Sigmoid colon (tissue), 6 donors: ENCODE measurements at regions not wholly inside any gene's neighbourhood (a gene's known extent, or its start where the extent isn't known, plus 50 kb on each side); places are given as distances from the start of the nearest gene placed in this dataset.

Experiments used
- DNase-seq: peaks from one replicate; pipeline ENCODE4 v3.0.0-alpha.2; 2019
- H3K27ac ChIP-seq, 4 donors: fragments of 200-600 bp; sonication (generic); one replicate each; pipeline ENCODE4 v1.5.1; 2016 to 2019; ENCODE audit warnings: mild to moderate bottlenecking in 1 of 4
- H3K27me3 ChIP-seq, 3 donors: fragments of 200-600 bp; sonication (generic); one replicate each; pipeline ENCODE4 v1.5.1; 2019; ENCODE audit warnings: mild to moderate bottlenecking in 1 of 3
- H3K36me3 ChIP-seq, 4 donors: fragments of 200-600 bp; sonication (generic); one replicate each; pipeline ENCODE4 v1.5.1; 2016 to 2019
- H3K4me1 ChIP-seq, 4 donors: fragments of 200-600 bp; sonication (generic); one replicate each; pipeline ENCODE4 v1.5.1; 2017 to 2019
- H3K4me3 ChIP-seq, 4 donors: fragments of 200-600 bp; sonication (generic); one replicate each; pipeline ENCODE4 v1.5.1; 2017 to 2019; ENCODE audit warnings: mild to moderate bottlenecking in 2 of 4, moderate library complexity in 1 of 4
- H3K9me3 ChIP-seq, 4 donors: fragments of 200-600 bp in 3 of 4; sonication (generic) in 3 of 4; one replicate each; pipeline versions ENCODE4 v1.5.1 to v1.6.1; 2013 to 2019
- EP300 ChIP-seq, 4 donors: sonication (generic); formaldehyde crosslinking; IDR thresholded peaks; one replicate each; pipeline ENCODE4 v1.6.1; 2017; ENCODE audit warnings: antibody characterized with exemption in 4 of 4
- POLR2A ChIP-seq, 2 donors: fragments of 450-650 bp; IDR thresholded peaks; one replicate each; pipeline ENCODE4 v1.6.1; 2016; ENCODE audit warnings: antibody characterized with exemption in 2 of 2, mild to moderate bottlenecking in 2 of 2, moderate library complexity in 2 of 2
- POLR2AphosphoS5 ChIP-seq, 4 donors: sonication (generic); formaldehyde crosslinking; IDR thresholded peaks; one replicate each; pipeline ENCODE4 v1.6.1; 2017; ENCODE audit warnings: antibody characterized with exemption in 4 of 4
- WGBS, 2 donors: extraction: QIAGEN DNeasy Blood & Tissue Kit; methylation state at CpG; one replicate each; pipeline ENCODE4 v1.1.7; 2013; 5-methylcytosine and 5-hydroxymethylcytosine counted together
- intact Hi-C: fragments of 100-400 bp; cut with DNase I; formaldehyde crosslinking; loops from one replicate; pipeline ENCODE4 v1.15.1; 2023
- TF ChIP-seq, protein P1 (sequence below), 4 experiments: fragments of 450-650 bp in 3 of 4; fragments of 200-600 bp in 1 of 4; IDR thresholded peaks; one replicate each; pipeline ENCODE4 v1.5.1; 2016 to 2019; ENCODE audit warnings: antibody characterized with exemption in 4 of 4, mild to moderate bottlenecking in 3 of 4, moderate library complexity in 2 of 4
- donor health status: healthy with polysubstance abuse.
- donor health status: healthy.

GRCh38 chr16:5715155-5715554, 617.6 kb upstream of the EEF2KMT start:
- H3K36me3 ChIP-seq: no peaks in the 10 kb centered on the region
- H3K4me1 ChIP-seq: no peaks in the 10 kb centered on the region
- no peak for DNase-seq
- no peak overlapping the region for H3K27ac ChIP-seq
- no peak overlapping the region for H3K4me3 ChIP-seq
- H3K9me3 ChIP-seq: no peaks in the 10 kb centered on the region
- intact Hi-C loops: no loop called here
- no peak for TF ChIP-seq POLR2A (IDR thresholded peaks at IDR 0.05)
- TF ChIP-seq POLR2AphosphoS5 (IDR thresholded peaks at IDR 0.05): no peak
- TF ChIP-seq EP300 (IDR thresholded peaks at IDR 0.05): no peak
- H3K27me3 ChIP-seq: no peaks in the 10 kb centered on the region
- 76 to 89% methylated on average over 2 of the region's 2 CpGs for WGBS, 2 donors

DNA sequence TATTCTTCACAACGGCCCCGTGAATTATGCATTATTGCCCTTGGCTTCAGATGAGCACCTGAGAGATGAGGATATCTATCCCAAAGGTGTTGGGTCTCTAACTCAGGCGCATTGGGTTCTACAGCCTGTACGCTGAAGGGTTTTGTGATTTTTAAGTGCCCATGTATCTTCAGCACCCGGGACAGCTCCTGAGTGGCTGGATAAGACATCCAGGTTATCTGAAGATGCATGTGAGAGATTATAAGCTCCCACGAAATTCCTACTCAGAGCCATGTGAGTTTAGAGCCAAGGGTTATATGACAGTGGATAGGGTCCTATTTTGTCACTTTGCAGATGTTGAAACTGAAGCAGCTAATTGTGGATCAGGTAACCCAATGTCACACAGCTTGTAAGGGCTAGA, 612.3 kb upstream of the EEF2KMT start:
- no peaks in the 10 kb centered on the region for H3K36me3 ChIP-seq
- H3K27ac ChIP-seq: no peak overlapping the region
- H3K4me3 ChIP-seq: no peak overlapping the region
- no peaks in the 10 kb centered on the region for H3K9me3 ChIP-seq
- TF ChIP-seq, protein P1, sequence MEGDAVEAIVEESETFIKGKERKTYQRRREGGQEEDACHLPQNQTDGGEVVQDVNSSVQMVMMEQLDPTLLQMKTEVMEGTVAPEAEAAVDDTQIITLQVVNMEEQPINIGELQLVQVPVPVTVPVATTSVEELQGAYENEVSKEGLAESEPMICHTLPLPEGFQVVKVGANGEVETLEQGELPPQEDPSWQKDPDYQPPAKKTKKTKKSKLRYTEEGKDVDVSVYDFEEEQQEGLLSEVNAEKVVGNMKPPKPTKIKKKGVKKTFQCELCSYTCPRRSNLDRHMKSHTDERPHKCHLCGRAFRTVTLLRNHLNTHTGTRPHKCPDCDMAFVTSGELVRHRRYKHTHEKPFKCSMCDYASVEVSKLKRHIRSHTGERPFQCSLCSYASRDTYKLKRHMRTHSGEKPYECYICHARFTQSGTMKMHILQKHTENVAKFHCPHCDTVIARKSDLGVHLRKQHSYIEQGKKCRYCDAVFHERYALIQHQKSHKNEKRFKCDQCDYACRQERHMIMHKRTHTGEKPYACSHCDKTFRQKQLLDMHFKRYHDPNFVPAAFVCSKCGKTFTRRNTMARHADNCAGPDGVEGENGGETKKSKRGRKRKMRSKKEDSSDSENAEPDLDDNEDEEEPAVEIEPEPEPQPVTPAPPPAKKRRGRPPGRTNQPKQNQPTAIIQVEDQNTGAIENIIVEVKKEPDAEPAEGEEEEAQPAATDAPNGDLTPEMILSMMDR (IDR thresholded peaks at IDR 0.05): no peak
- no peak for TF ChIP-seq POLR2A (IDR thresholded peaks at IDR 0.05)
- TF ChIP-seq POLR2AphosphoS5 (IDR thresholded peaks at IDR 0.05): no peak
- TF ChIP-seq EP300 (IDR thresholded peaks at IDR 0.05): no peak
- 64 to 65% methylated on average over 6 of the region's 6 CpGs for WGBS, 2 donors
- no peaks in the 10 kb centered on the region for H3K4me1 ChIP-seq
- intact Hi-C loops: no loop called here
- no peak for DNase-seq
- H3K27me3 ChIP-seq: no peaks in the 10 kb centered on the region

DNA sequence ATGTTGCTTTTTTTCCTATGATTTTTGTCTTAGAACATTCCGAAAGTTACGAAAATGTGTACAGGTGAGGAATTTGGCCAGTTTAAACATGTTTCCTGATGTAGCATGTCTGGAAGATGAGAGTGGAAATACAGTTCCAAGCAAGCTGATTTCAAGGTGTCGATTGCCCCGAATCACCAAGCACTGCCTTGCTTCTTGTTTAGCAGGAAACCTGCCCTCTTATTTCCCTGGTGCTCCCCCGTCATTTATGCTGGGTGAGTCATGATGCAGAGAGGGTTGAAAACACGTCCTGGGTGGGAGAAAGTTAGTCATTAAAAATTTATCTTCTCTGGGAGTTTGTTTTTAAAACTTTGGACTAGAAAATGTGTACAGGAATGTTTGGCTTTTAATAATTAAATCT, 608.6 kb upstream of the EEF2KMT start:
- 74 to 75% methylated on average over 6 of the region's 6 CpGs for WGBS, 2 donors

DNA sequence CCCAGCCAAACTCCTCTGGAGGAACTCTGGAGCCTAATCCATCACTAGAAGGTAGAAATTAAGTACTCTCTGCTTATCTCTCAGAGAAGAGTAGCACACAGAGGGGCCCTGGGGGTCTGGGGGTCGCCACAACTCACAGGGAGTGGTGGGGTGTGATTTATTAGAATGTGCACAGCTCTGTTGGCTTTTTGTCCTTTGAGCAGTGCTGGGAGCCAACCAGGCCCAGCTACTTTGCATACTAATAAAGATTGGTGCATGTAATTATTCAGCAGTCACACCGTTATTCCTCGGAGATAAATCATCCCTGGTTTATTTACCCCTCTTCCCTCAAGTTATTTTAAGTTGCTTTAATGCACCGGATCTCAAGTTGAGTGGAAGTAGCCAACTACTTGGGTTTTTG, 606.7 kb upstream of the EEF2KMT start:
- Histone ChIP-seq H3K27ac (no peak overlapping the region), H3K4me3 (no peak overlapping the region), H3K4me1 (no peaks in the 10 kb centered on the region), H3K27me3 (no peaks in the 10 kb centered on the region), H3K36me3 (no peaks in the 10 kb centered on the region), H3K9me3 (no peaks in the 10 kb centered on the region)
- TF ChIP-seq EP300 (IDR thresholded peaks at IDR 0.05): no peak
- TF ChIP-seq POLR2AphosphoS5 (IDR thresholded peaks at IDR 0.05): no peak
- TF ChIP-seq, protein P1 (IDR thresholded peaks at IDR 0.05): no peak
- no peak for TF ChIP-seq POLR2A (IDR thresholded peaks at IDR 0.05)
- no peak for DNase-seq
- intact Hi-C loops: no loop called here
- 72 to 85% methylated on average over 4 of the region's 4 CpGs for WGBS, 2 donors

More for the DNA sequence above, 608.6 kb upstream of the EEF2KMT start:
- DNase-seq: no peak
- Histone ChIP-seq H3K27ac (no peak overlapping the region), H3K27me3 (no peaks in the 10 kb centered on the region), H3K4me1 (no peaks in the 10 kb centered on the region), H3K4me3 (no peak overlapping the region), H3K36me3 (no peaks in the 10 kb centered on the region), H3K9me3 (no peaks in the 10 kb centered on the region)
- no peak for TF ChIP-seq POLR2A (IDR thresholded peaks at IDR 0.05)
- no peak for TF ChIP-seq POLR2AphosphoS5 (IDR thresholded peaks at IDR 0.05)
- no peak for TF ChIP-seq EP300 (IDR thresholded peaks at IDR 0.05)
- TF ChIP-seq, protein P1 (IDR thresholded peaks at IDR 0.05): no peak
- intact Hi-C loops: no loop called here

GRCh38 chr16:5693426-5693825, 595.8 kb upstream of the EEF2KMT start:
- no peak for DNase-seq
- H3K36me3 ChIP-seq: no peaks in the 10 kb centered on the region
- H3K4me3 ChIP-seq: no peak overlapping the region
- no peaks in the 10 kb centered on the region for H3K27me3 ChIP-seq
- TF ChIP-seq POLR2AphosphoS5 (IDR thresholded peaks at IDR 0.05): no peak
- no peak for TF ChIP-seq POLR2A (IDR thresholded peaks at IDR 0.05)
- TF ChIP-seq, protein P1 (IDR thresholded peaks at IDR 0.05): no peak
- no peak for TF ChIP-seq EP300 (IDR thresholded peaks at IDR 0.05)
- H3K27ac ChIP-seq: no peak overlapping the region
- intact Hi-C loops: no loop called here
- no peaks in the 10 kb centered on the region for H3K4me1 ChIP-seq
- WGBS, 2 donors: 95% methylated on average over 3 of the region's 3 CpGs
- no peaks in the 10 kb centered on the region for H3K9me3 ChIP-seq
